MM.1S (cell line): ENCODE measurements at regions not wholly inside any gene's neighbourhood (a gene's known extent, or its start where the extent isn't known, plus 50 kb on each side); places are given as distances from the start of the nearest gene placed in this dataset.

ENCODE experiments used
- DNase-seq: peaks from one replicate; pipeline ENCODE4 v3.0.0-alpha.2; 2015
- H2AFZ ChIP-seq: fragments of 300-600 bp; sonication (generic); 2 replicates; pipeline ENCODE4 v1.6.0; 2016; ENCODE audit warnings: antibody characterized with exemption, low read length
- H3F3A ChIP-seq: fragments of 300-600 bp; sonication (generic); 2 replicates; pipeline ENCODE4 v1.6.1; 2016; ENCODE audit warnings: mild to moderate bottlenecking, antibody characterized with exemption, low read length, moderate library complexity, mixed read lengths; ENCODE audit not compliant: insufficient read depth
- H3K27ac ChIP-seq: fragments of 300-600 bp; sonication (generic); 2 replicates; pipeline ENCODE4 v1.5.1; 2016; ENCODE audit warnings: mild to moderate bottlenecking, low read length
- H3K27me3 ChIP-seq: fragments of 300-600 bp; sonication (generic); replicated peaks from 2 replicates; pipeline ENCODE4 v1.6.0; 2016; ENCODE audit warnings: low read length; ENCODE audit not compliant: insufficient read depth
- H3K36me3 ChIP-seq: fragments of 300-600 bp; sonication (generic); replicated peaks from 2 replicates; pipeline ENCODE4 v1.6.1; 2016; ENCODE audit warnings: mild to moderate bottlenecking, low read length, mixed read lengths; ENCODE audit not compliant: insufficient read depth
- H3K4me1 ChIP-seq: fragments of 300-600 bp; sonication (generic); 2 replicates; pipeline ENCODE4 v1.6.1; 2016; ENCODE audit warnings: low read length, mixed read lengths
- H3K4me2 ChIP-seq: fragments of 300-600 bp; sonication (generic); 2 replicates; pipeline ENCODE4 v1.6.0; 2016; ENCODE audit warnings: low read depth, low read length
- H3K4me3 ChIP-seq: fragments of 300-600 bp; sonication (generic); 2 replicates; pipeline ENCODE4 v1.5.1; 2016; ENCODE audit warnings: low read length, mixed read lengths
- H3K79me2 ChIP-seq: fragments of 300-600 bp; sonication (generic); 2 replicates; pipeline ENCODE4 v1.6.1; 2016; ENCODE audit warnings: mixed run types, low read length, mixed read lengths
- H3K9ac ChIP-seq: fragments of 300-600 bp; sonication (generic); 2 replicates; pipeline ENCODE4 v1.6.1; 2016; ENCODE audit warnings: low read length, mixed read lengths
- H3K9me2 ChIP-seq: fragments of 300-600 bp; sonication (generic); replicated peaks from 2 replicates; pipeline ENCODE4 v1.6.1; 2016; ENCODE audit warnings: mild to moderate bottlenecking, low read length, mixed read lengths; ENCODE audit not compliant: insufficient read depth
- H3K9me3 ChIP-seq: fragments of 300-600 bp; sonication (generic); replicated peaks from 2 replicates; pipeline ENCODE4 v1.6.1; 2016; ENCODE audit warnings: mild to moderate bottlenecking, low read length, mixed read lengths; ENCODE audit not compliant: insufficient read depth
- H4K20me1 ChIP-seq: fragments of 300-600 bp; sonication (generic); 2 replicates; pipeline ENCODE4 v1.6.1; 2016; ENCODE audit warnings: mild to moderate bottlenecking, low read length, moderate library complexity, mixed read lengths; ENCODE audit not compliant: insufficient read depth
- EZH2 ChIP-seq: fragments of 300-600 bp; sonication (generic); optimal IDR thresholded peaks from 2 replicates; pipeline ENCODE3; 2017; ENCODE audit warnings: low read depth, mild to moderate bottlenecking, antibody characterized with exemption, low read length, mixed read lengths
- EZH2phosphoT487 ChIP-seq: fragments of 300-600 bp; sonication (generic); IDR thresholded peaks from 2 replicates; pipeline ENCODE4 v1.6.1; 2018; ENCODE audit warnings: antibody characterized with exemption, low read length
- TF ChIP-seq, protein P1 (sequence below): fragments of 300-600 bp; sonication (generic); IDR thresholded peaks from 2 replicates; pipeline ENCODE4 v1.5.1; 2016; ENCODE audit warnings: antibody characterized with exemption, low read length, mixed read lengths

GRCh38 chr1:198447468-198447867 lies 93.0 kb downstream of the ATP6V1G3 start:
- Histone ChIP-seq H3K4me2 (no peak overlapping the region), H3K4me1 (peaks cover 8% of the 10 kb centered on the region), H3K79me2 (no peaks in the 10 kb centered on the region), H3K36me3 (no peaks in the 10 kb centered on the region), H3K27me3 (no peaks in the 10 kb centered on the region), H3K27ac (no peak overlapping the region), H4K20me1 (no peaks in the 10 kb centered on the region), H3F3A (no peaks in the 10 kb centered on the region), H3K9me2 (no peaks in the 10 kb centered on the region), H3K9ac (no peak overlapping the region), H3K9me3 (no peaks in the 10 kb centered on the region), H3K4me3 (no peak overlapping the region), H2AFZ (no peak overlapping the region)
- TF ChIP-seq, protein P1, sequence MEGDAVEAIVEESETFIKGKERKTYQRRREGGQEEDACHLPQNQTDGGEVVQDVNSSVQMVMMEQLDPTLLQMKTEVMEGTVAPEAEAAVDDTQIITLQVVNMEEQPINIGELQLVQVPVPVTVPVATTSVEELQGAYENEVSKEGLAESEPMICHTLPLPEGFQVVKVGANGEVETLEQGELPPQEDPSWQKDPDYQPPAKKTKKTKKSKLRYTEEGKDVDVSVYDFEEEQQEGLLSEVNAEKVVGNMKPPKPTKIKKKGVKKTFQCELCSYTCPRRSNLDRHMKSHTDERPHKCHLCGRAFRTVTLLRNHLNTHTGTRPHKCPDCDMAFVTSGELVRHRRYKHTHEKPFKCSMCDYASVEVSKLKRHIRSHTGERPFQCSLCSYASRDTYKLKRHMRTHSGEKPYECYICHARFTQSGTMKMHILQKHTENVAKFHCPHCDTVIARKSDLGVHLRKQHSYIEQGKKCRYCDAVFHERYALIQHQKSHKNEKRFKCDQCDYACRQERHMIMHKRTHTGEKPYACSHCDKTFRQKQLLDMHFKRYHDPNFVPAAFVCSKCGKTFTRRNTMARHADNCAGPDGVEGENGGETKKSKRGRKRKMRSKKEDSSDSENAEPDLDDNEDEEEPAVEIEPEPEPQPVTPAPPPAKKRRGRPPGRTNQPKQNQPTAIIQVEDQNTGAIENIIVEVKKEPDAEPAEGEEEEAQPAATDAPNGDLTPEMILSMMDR: no peak
- no peak for TF ChIP-seq EZH2phosphoT487
- TF ChIP-seq EZH2: no peak
- no peak for DNase-seq

DNA sequence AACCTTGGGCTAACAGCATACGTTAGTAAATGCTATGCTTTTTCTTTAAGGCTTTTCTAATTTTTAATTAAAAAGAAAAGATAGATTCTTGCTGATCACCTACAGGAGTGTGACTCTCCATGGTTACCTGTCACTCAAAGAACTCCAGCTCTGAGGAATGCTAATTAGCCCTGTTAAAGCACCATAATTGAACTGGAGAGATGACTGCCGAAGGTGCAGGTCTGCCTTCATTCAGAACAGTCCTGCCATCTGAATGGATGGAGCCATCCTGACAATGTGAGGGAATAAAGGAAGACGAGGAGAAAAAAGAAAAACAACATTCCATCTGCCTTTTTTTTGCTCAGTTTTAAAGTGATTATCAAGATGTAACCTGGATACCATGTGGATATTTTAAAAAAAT lies 94.6 kb downstream of the ATP6V1G3 start:
- H4K20me1 ChIP-seq: no peaks in the 10 kb centered on the region
- H3F3A ChIP-seq: no peaks in the 10 kb centered on the region
- DNase-seq: no peak
- no peaks in the 10 kb centered on the region for H3K9me2 ChIP-seq
- no peak overlapping the region for H3K4me3 ChIP-seq
- no peak for TF ChIP-seq EZH2phosphoT487
- TF ChIP-seq, protein P1: no peak
- no peak for TF ChIP-seq EZH2
- no peaks in the 10 kb centered on the region for H3K27me3 ChIP-seq
- H3K79me2 ChIP-seq: no peaks in the 10 kb centered on the region
- no peak overlapping the region for H3K4me2 ChIP-seq
- H3K27ac ChIP-seq: no peak overlapping the region
- H3K9ac ChIP-seq: no peak overlapping the region
- no peaks in the 10 kb centered on the region for H3K36me3 ChIP-seq
- peaks cover 8% of the 10 kb centered on the region for H3K4me1 ChIP-seq
- no peaks in the 10 kb centered on the region for H3K9me3 ChIP-seq
- no peak overlapping the region for H2AFZ ChIP-seq

- TF ChIP-seq EZH2 (no peak), EZH2phosphoT487 (no peak)
- TF ChIP-seq, protein P1: no peak
- no peaks in the 10 kb centered on the region for H4K20me1 ChIP-seq
- H3K4me1 ChIP-seq: peaks cover 8% of the 10 kb centered on the region
- H3K4me2 ChIP-seq: no peak overlapping the region
- H3K9me3 ChIP-seq: no peaks in the 10 kb centered on the region
- no peaks in the 10 kb centered on the region for H3K9me2 ChIP-seq
- H2AFZ ChIP-seq: no peak overlapping the region
- no peaks in the 10 kb centered on the region for H3K79me2 ChIP-seq
- H3K9ac ChIP-seq: no peak overlapping the region
- H3K27me3 ChIP-seq: no peaks in the 10 kb centered on the region
- no peak overlapping the region for H3K27ac ChIP-seq
- no peak for DNase-seq
- no peaks in the 10 kb centered on the region for H3F3A ChIP-seq
- no peak overlapping the region for H3K4me3 ChIP-seq
- H3K36me3 ChIP-seq: no peaks in the 10 kb centered on the region
These were observed 95.7 kb downstream of the ATP6V1G3 start for GRCh38 chr1:198444792-198445191.
